K562 (cell line): ENCODE measurements at regions not wholly inside any gene's neighbourhood (a gene's known extent, or its start where the extent isn't known, plus 50 kb on each side); places are given as distances from the start of the nearest gene placed in this dataset.
A peak's percentile ranks its signal among the peaks of the same experiment; 100 is the strongest.

Experiments used
- ATAC-seq: fragments of 200-7000 bp; cut with Tn5 transposase; 3 replicates; pipeline ENCODE4 v1.9.1; 2020; ENCODE audit warnings: moderate library complexity
- BruUV-seq: library from RNA; stranded (reverse); fragments of 400-500 nt; replicated peaks from 2 replicates; lab custom pipeline; 2021; lab: Mats Ljungman, UMichigan
- CTCF ChIA-PET: fragments of 300-600 bp; formaldehyde crosslinking; extraction: SDS; loops from one replicate; lab custom pipeline; 2021; ENCODE audit warnings: low intra/inter-chr PET ratio; lab: Yijun Ruan, JAX
- POLR2A ChIA-PET: fragments of 300-600, 350-650 bp; sonication (Branson Sonifier 250); formaldehyde crosslinking; extraction: SDS; loops from one replicate; lab custom pipeline; 2021; ENCODE audit warnings: antibody characterized with exemption, inconsistent platforms; lab: Yijun Ruan, JAX
- DNase-seq, 4 experiments: peaks; one replicate each; pipeline versions ENCODE4 v3.0.0 to v3.0.0-alpha.2; 2011 to 2018; ENCODE audit warnings: low spot score in 3 of 4, mixed read lengths in 3 of 4; ENCODE audit errors: extremely low read depth in 1 of 4
- FAIRE-seq: peaks from 2 replicates; lab custom pipeline; 2011; peaks lifted over from hg19 to GRCh38; lab: Jason Lieb, UNC
- H2AFZ ChIP-seq: 2 replicates; pipeline ENCODE4 v1.6.0; 2011; ENCODE audit warnings: low read depth, low read length, control low read depth, inconsistent platforms
- H3K27ac ChIP-seq: fragments of 200-600 bp; 3 replicates; pipeline ENCODE4 v1.8.0; 2011; ENCODE audit warnings: low read depth, mild to moderate bottlenecking, control low read depth, inconsistent platforms, low read length, moderate library complexity, mixed read lengths; ENCODE audit errors: extremely low read depth
- H3K27me3 ChIP-seq, 2 experiments: fragments of 300-600 bp in 1 of 2; 2 replicates in 1 of 2; 3 replicates in 1 of 2; pipeline versions ENCODE4 v1.6.0 to v1.8.0; 2011; ENCODE audit warnings: inconsistent platforms in 2 of 2, low read length in 2 of 2, mild to moderate bottlenecking in 1 of 2, mixed read lengths in 1 of 2, moderate library complexity in 1 of 2; ENCODE audit not compliant: control insufficient read depth in 2 of 2, insufficient read depth in 2 of 2
- H3K36me3 ChIP-seq: fragments of 300-600 bp; 3 replicates; pipeline ENCODE4 v1.8.0; 2011; ENCODE audit warnings: mild to moderate bottlenecking, low read length, inconsistent platforms; ENCODE audit not compliant: control insufficient read depth, insufficient read depth
- H3K4me1 ChIP-seq, 2 experiments: fragments of 200-600 bp in 1 of 2; replicated peaks in 1 of 2; 2 replicates in 1 of 2; 3 replicates in 1 of 2; pipeline versions ENCODE4 v1.5.1 to v1.8.0; 2011; ENCODE audit warnings: inconsistent platforms in 2 of 2, low read length in 2 of 2, mild to moderate bottlenecking in 1 of 2, mixed read lengths in 1 of 2, moderate library complexity in 1 of 2; ENCODE audit not compliant: control insufficient read depth in 2 of 2, insufficient read depth in 2 of 2
- H3K4me2 ChIP-seq: 2 replicates; pipeline ENCODE4 v1.6.1; 2011; ENCODE audit warnings: low read length, control low read depth, inconsistent platforms, mixed read lengths; ENCODE audit not compliant: insufficient read depth
- H3K4me3 ChIP-seq: fragments of 200-600 bp; sonication (generic), shearing (Covaris generic); 2 replicates; pipeline ENCODE4 v1.5.1; 2016; ENCODE audit warnings: control low read depth, inconsistent platforms
- H3K79me2 ChIP-seq: fragments of 200-600 bp; 3 replicates; pipeline ENCODE4 v1.8.0; 2011; ENCODE audit warnings: low read length, inconsistent platforms; ENCODE audit not compliant: control insufficient read depth, insufficient read depth
- H3K9ac ChIP-seq, 2 experiments: 2 replicates each; pipeline versions ENCODE4 v1.6.0 to v1.6.1; 2011; ENCODE audit warnings: low read depth in 2 of 2, low read length in 2 of 2, control low read depth in 1 of 2, inconsistent platforms in 1 of 2, mild to moderate bottlenecking in 1 of 2, mixed read lengths in 1 of 2; ENCODE audit not compliant: insufficient read depth in 1 of 2
- H3K9me1 ChIP-seq: one replicate; pipeline ENCODE4 v1.6.0; 2011; ENCODE audit warnings: inconsistent platforms, mild to moderate bottlenecking, low read length, moderate library complexity; ENCODE audit not compliant: control insufficient read depth, insufficient read depth
- H3K9me3 ChIP-seq: replicated peaks from 2 replicates; pipeline ENCODE4 v1.5.1; 2011; ENCODE audit warnings: low read depth, low read length, inconsistent platforms; ENCODE audit not compliant: control insufficient read depth, insufficient read depth
- H4K20me1 ChIP-seq: replicated peaks from 2 replicates; pipeline ENCODE4 v1.6.1; 2011; ENCODE audit warnings: low read length, inconsistent platforms, mixed read lengths; ENCODE audit not compliant: control insufficient read depth, insufficient read depth
- ARID4B ChIP-seq: sonication (generic); formaldehyde crosslinking; IDR thresholded peaks from 2 replicates; pipeline ENCODE4 v1.8.0; 2022; ENCODE audit warnings: mild to moderate bottlenecking, missing genetic modification reagents
- BRF2 ChIP-seq: IDR thresholded peaks from 3 replicates; pipeline ENCODE4 v1.6.1; 2011; ENCODE audit warnings: borderline replicate concordance, mild to moderate bottlenecking; ENCODE audit not compliant: insufficient read length, insufficient read depth
- HLTF ChIP-seq: fragments of 450-650 bp; IDR thresholded peaks from 2 replicates; pipeline ENCODE4 v1.6.1; 2016
- MAFG ChIP-seq: fragments of 450-650 bp; conservative IDR thresholded peaks from 2 replicates; pipeline ENCODE4 v1.6.1; 2016; ENCODE audit warnings: missing genetic modification characterization, missing compliant biosample characterization
- NFE2 ChIP-seq: IDR thresholded peaks from 2 replicates; pipeline ENCODE4 v1.6.1; 2014; ENCODE audit warnings: antibody characterized with exemption, low read depth
- OTX1 ChIP-seq: fragments of 450-650 bp; formaldehyde crosslinking; IDR thresholded peaks from 2 replicates; pipeline ENCODE4 v1.4.0; 2022; ENCODE audit warnings: mild to moderate bottlenecking
- ZBTB26 ChIP-seq: fragments of 450-650 bp; formaldehyde crosslinking; IDR thresholded peaks from 2 replicates; pipeline ENCODE4 v1.4.0; 2022; ENCODE audit warnings: missing genetic modification characterization
- ZNF274 ChIP-seq: IDR thresholded peaks from 2 replicates; pipeline ENCODE4 v1.6.1; 2011; ENCODE audit warnings: low read depth, mild to moderate bottlenecking, low read length, moderate library complexity, borderline replicate concordance
- WGBS: fragments of 100-300 bp; shearing (Covaris generic); methylation state at CpG from one replicate; pipeline ENCODE4 v1.1.6; 2016; ENCODE audit warnings: low coverage, mixed read lengths; ENCODE audit not compliant: insufficient coverage; ENCODE audit errors: missing lambda C conversion rate; 5-methylcytosine and 5-hydroxymethylcytosine counted together
- in situ Hi-C: fragments of 300-500 bp; cut with MboI; formaldehyde crosslinking; loops from 4 replicates; pipeline ENCODE4 v1.15.0; 2018; ENCODE audit warnings: inconsistent platforms, mixed read lengths
- intact Hi-C: fragments of 100-400 bp; cut with micrococcal nuclease; formaldehyde crosslinking; loops from 2 replicates; pipeline ENCODE4 v1.14.2; 2022

GRCh38 chr18:10368456-10369453 is 85.7 kb upstream of the APCDD1 start:
- TF ChIP-seq BRF2 (no peak), ARID4B (CRISPR knock-in tag) (no peak), ZNF274 (no peak), HLTF (no peak), NFE2 (no peak), OTX1 (CRISPR knock-in tag) (0 out of 2 replicates have a peak, but pooled peaks have one; percentile 23), ZBTB26 (CRISPR knock-in tag) (0 out of 2 replicates have a peak, but pooled peaks have one; percentile 57), MAFG (tag) (no peak)
- H4K20me1 ChIP-seq: no peaks in the 10 kb centered on the region
- no TSS peak for BruUV-seq
- no peak for DNase-seq
- H3K4me2 ChIP-seq: no peak overlapping the region
- 0% methylated on average over 8 of the region's 8 CpGs for WGBS
- H2AFZ ChIP-seq: no peak overlapping the region
- H3K27me3 ChIP-seq: peaks cover 20 to 27% of the 10 kb centered on the region in 2 experiments; a peak in 4 of 5 replicates
- H3K79me2 ChIP-seq: no peaks in the 10 kb centered on the region
- POLR2A ChIA-PET: interaction anchor here (1.0 to 1.1 kb wide), 2 partner anchors 10 to 220 kb away, joined by 3 read pairs; no protein-coding TSS in a partner anchor
- CTCF ChIA-PET: no interaction called here
- ATAC-seq: peak; percentile 20; the same call in 2 of the 3 replicates
- H3K4me3 ChIP-seq: no peak overlapping the region
- no peaks in the 10 kb centered on the region for H3K36me3 ChIP-seq
- FAIRE-seq: no peak
- no peaks in the 10 kb centered on the region for H3K9me3 ChIP-seq
- intact Hi-C loops (no loop called here), in situ Hi-C loops (no loop called here)
- no peak overlapping the region for H3K9ac ChIP-seq
- H3K4me1 ChIP-seq: no peaks in the 10 kb centered on the region
- no peaks in the 10 kb centered on the region for H3K9me1 ChIP-seq
- H3K27ac ChIP-seq: no peak overlapping the region
